Endodermal cell (in vitro differentiated cells): ENCODE measurements at regions not wholly inside any gene's neighbourhood (a gene's known extent, or its start where the extent isn't known, plus 50 kb on each side); places are given as distances from the start of the nearest gene placed in this dataset.
A peak's percentile ranks its signal among the peaks of the same experiment; 100 is the strongest.

Experiments
- DNase-seq: peaks from one replicate; pipeline ENCODE4 v3.0.0-alpha.2; 2017
- H3K27ac ChIP-seq: 2 replicates; pipeline ENCODE4 v1.5.1; 2013; ENCODE audit warnings: mild to moderate bottlenecking, low read depth, low read length, moderate library complexity
- H3K27me3 ChIP-seq: 2 replicates; pipeline ENCODE4 v1.6.1; 2013; ENCODE audit warnings: mild to moderate bottlenecking, low read length, moderate library complexity; ENCODE audit not compliant: insufficient read depth, control insufficient read depth, poor library complexity, severe bottlenecking
- H3K36me3 ChIP-seq: 2 replicates; pipeline ENCODE4 v1.7.0; 2013; ENCODE audit warnings: mild to moderate bottlenecking, low read length, moderate library complexity; ENCODE audit not compliant: control insufficient read depth, insufficient read depth
- H3K4me1 ChIP-seq: one replicate; pipeline ENCODE4 v1.7.0; 2013; ENCODE audit warnings: low read length; ENCODE audit not compliant: control insufficient read depth, insufficient read depth
- H3K4me3 ChIP-seq: 2 replicates; pipeline ENCODE4 v1.5.1; 2013; ENCODE audit warnings: mild to moderate bottlenecking, low read length, moderate library complexity
- H3K9ac ChIP-seq: 2 replicates; pipeline ENCODE4 v1.6.1; 2013; ENCODE audit warnings: mild to moderate bottlenecking, low read length, moderate library complexity; ENCODE audit not compliant: poor library complexity, severe bottlenecking; ENCODE audit errors: extremely low read depth
- H3K9me3 ChIP-seq: 2 replicates; pipeline ENCODE4 v1.6.1; 2013; ENCODE audit warnings: mild to moderate bottlenecking, low read length, moderate library complexity; ENCODE audit not compliant: control insufficient read depth
- H3K27ac Mint-ChIP-seq: 2 replicates; pipeline ENCODE4 v1.8.0; 2020; ENCODE audit warnings: mixed read lengths
- H3K27me3 Mint-ChIP-seq: 2 replicates; pipeline ENCODE4 v1.8.0; 2021; ENCODE audit warnings: mild to moderate bottlenecking, mixed read lengths; ENCODE audit not compliant: insufficient read depth
- H3K36me3 Mint-ChIP-seq: 2 replicates; pipeline ENCODE4 v1.8.0; 2020; ENCODE audit warnings: low read depth, mixed read lengths
- H3K4me1 Mint-ChIP-seq: 2 replicates; pipeline ENCODE4 v1.8.0; 2020; ENCODE audit warnings: mixed read lengths
- H3K4me3 Mint-ChIP-seq: 2 replicates; pipeline ENCODE4 v1.8.0; 2020; ENCODE audit warnings: mild to moderate bottlenecking, moderate library complexity, mixed read lengths
- H3K9me3 Mint-ChIP-seq: 2 replicates; pipeline ENCODE4 v1.8.0; 2020; ENCODE audit warnings: mild to moderate bottlenecking, mixed read lengths
- WGBS, 2 experiments: methylation state at CpG; one replicate each; pipeline versions ENCODE4 v1.1.5 to v1.1.7; 2013; ENCODE audit warnings: missing lambda C conversion rate in 2 of 2, mixed read lengths in 1 of 2; ENCODE audit not compliant: insufficient coverage in 1 of 2, insufficient read length in 1 of 2; 5-methylcytosine and 5-hydroxymethylcytosine counted together
- TF ChIP-seq, protein P1 (sequence below): fragments of 200-600 bp; sonication (generic); conservative IDR thresholded peaks from 2 replicates; pipeline ENCODE4 v1.5.0; 2021; ENCODE audit warnings: antibody characterized with exemption, mild to moderate bottlenecking

GRCh38 chr9:135213566-135213965, 126.1 kb downstream of the OLFM1 start:
- Mint-ChIP-seq H3K27me3 (no peaks in the 10 kb centered on the region), H3K27ac (no peak overlapping the region), H3K4me3 (no peak overlapping the region), H3K9me3 (peaks cover 10% of the 10 kb centered on the region), H3K4me1 (peaks cover 32% of the 10 kb centered on the region), H3K36me3 (no peaks in the 10 kb centered on the region)
- no peaks in the 10 kb centered on the region for H3K27me3 ChIP-seq
- WGBS, 2 experiments = 91 to 92% methylated on average over 6 to 9 of the region's 9 CpGs
- H3K9me3 ChIP-seq = no peaks in the 10 kb centered on the region
- peaks cover 4% of the 10 kb centered on the region for H3K4me1 ChIP-seq
- TF ChIP-seq, protein P1, sequence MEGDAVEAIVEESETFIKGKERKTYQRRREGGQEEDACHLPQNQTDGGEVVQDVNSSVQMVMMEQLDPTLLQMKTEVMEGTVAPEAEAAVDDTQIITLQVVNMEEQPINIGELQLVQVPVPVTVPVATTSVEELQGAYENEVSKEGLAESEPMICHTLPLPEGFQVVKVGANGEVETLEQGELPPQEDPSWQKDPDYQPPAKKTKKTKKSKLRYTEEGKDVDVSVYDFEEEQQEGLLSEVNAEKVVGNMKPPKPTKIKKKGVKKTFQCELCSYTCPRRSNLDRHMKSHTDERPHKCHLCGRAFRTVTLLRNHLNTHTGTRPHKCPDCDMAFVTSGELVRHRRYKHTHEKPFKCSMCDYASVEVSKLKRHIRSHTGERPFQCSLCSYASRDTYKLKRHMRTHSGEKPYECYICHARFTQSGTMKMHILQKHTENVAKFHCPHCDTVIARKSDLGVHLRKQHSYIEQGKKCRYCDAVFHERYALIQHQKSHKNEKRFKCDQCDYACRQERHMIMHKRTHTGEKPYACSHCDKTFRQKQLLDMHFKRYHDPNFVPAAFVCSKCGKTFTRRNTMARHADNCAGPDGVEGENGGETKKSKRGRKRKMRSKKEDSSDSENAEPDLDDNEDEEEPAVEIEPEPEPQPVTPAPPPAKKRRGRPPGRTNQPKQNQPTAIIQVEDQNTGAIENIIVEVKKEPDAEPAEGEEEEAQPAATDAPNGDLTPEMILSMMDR = peak; percentile 21
- no peak overlapping the region for H3K4me3 ChIP-seq
- H3K36me3 ChIP-seq = no peaks in the 10 kb centered on the region
- no peak for DNase-seq
- H3K9ac ChIP-seq = no peak overlapping the region
- H3K27ac ChIP-seq = no peak overlapping the region

- Histone ChIP-seq H3K9me3 (no peaks in the 10 kb centered on the region), H3K36me3 (no peaks in the 10 kb centered on the region), H3K9ac (no peak overlapping the region), H3K27ac (no peak overlapping the region), H3K27me3 (no peaks in the 10 kb centered on the region), H3K4me3 (no peak overlapping the region), H3K4me1 (peaks cover 9% of the 10 kb centered on the region)
- H3K36me3 Mint-ChIP-seq = no peaks in the 10 kb centered on the region
- no peaks in the 10 kb centered on the region for H3K27me3 Mint-ChIP-seq
- H3K4me3 Mint-ChIP-seq = no peak overlapping the region
- no peak for DNase-seq
- no peak overlapping the region for H3K27ac Mint-ChIP-seq
- 91% methylated on average over 13 to 19 of the region's 19 CpGs for WGBS, 2 experiments
- TF ChIP-seq, protein P1 = no peak
- H3K4me1 Mint-ChIP-seq = peaks cover 33% of the 10 kb centered on the region
- H3K9me3 Mint-ChIP-seq = peaks cover 10% of the 10 kb centered on the region
Observed at GRCh38 chr9:135214054-135214640, 126.7 kb downstream of the OLFM1 start.

DNA sequence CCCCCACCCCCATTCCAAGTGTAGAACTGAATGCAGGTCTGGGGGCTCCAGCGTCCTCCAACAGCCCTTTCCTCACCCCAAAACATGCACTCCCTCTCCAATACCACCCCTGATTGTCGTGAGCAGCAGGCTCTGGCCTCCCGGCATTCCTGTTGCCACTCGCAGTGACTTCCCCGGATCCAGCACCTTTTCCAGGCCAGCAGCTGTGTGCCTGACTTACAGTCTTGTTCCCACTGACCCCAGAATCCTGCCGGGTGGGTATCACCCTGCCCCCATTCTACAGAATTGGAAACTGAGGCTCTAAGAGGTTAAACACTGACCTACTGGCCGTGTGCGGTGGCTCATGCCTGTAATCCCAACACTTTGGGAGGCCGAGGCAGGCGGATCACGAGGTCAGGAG, 127.2 kb downstream of the OLFM1 start:
- no peak overlapping the region for H3K4me3 ChIP-seq

More for the DNA sequence above, 127.2 kb downstream of the OLFM1 start:
- WGBS, 2 experiments = 77 to 85% methylated on average over 4 to 11 of the region's 11 CpGs
- Histone ChIP-seq H3K27ac (no peak overlapping the region), H3K9me3 (no peaks in the 10 kb centered on the region), H3K36me3 (no peaks in the 10 kb centered on the region), H3K4me1 (peaks cover 9% of the 10 kb centered on the region), H3K9ac (no peak overlapping the region), H3K27me3 (no peaks in the 10 kb centered on the region)
- H3K27me3 Mint-ChIP-seq = no peaks in the 10 kb centered on the region
- TF ChIP-seq, protein P1 = no peak
- H3K27ac Mint-ChIP-seq = no peak overlapping the region
- no peak overlapping the region for H3K4me3 Mint-ChIP-seq
- H3K9me3 Mint-ChIP-seq = peaks cover 10% of the 10 kb centered on the region
- no peak for DNase-seq
- H3K36me3 Mint-ChIP-seq = no peaks in the 10 kb centered on the region
- H3K4me1 Mint-ChIP-seq = peaks cover 33% of the 10 kb centered on the region
